Ovary (tissue), 3 donors: ENCODE measurements at regions not wholly inside any gene's neighbourhood (a gene's known extent, or its start where the extent isn't known, plus 50 kb on each side); places are given as distances from the start of the nearest gene placed in this dataset.

ENCODE experiments used
- EP300 ChIP-seq: sonication (generic); formaldehyde crosslinking; IDR thresholded peaks from one replicate; pipeline ENCODE4 v1.6.1; 2017; ENCODE audit warnings: antibody characterized with exemption
- POLR2A ChIP-seq: fragments of 450-650 bp; IDR thresholded peaks from one replicate; pipeline ENCODE4 v1.6.1; 2017; ENCODE audit warnings: antibody characterized with exemption, mild to moderate bottlenecking, moderate library complexity
- TF ChIP-seq, protein P1 (sequence below), 3 donors: fragments of 450-650 bp in 2 of 3; fragments of 200-600 bp in 1 of 3; IDR thresholded peaks; one replicate each; pipeline versions ENCODE4 v1.5.1 to v1.8.0; 2016 to 2022; ENCODE audit warnings: antibody characterized with exemption in 3 of 3, mild to moderate bottlenecking in 1 of 3
- donor health status: DM: no; HTN: no; CAD: no.

DNA sequence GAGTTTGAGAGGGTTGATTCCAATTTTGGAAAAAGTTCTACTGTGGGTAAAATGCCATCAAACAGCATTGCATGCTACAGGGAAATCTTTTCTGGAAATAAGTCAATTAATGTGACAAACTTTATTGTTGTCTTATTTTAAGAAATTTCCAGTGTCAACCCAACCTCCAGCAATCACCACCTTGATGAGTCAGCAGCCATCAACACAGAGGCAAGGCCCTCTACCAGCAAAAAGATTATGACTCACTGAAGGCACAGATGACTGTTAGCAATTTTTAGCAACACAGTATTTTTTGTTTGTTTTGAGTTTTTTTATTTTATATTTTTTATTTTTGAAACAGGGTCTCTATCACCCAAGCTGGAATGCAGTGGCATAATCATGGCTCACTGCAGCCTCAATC is 165.4 kb upstream of the C1QTNF7 start:
- TF ChIP-seq, protein P1, sequence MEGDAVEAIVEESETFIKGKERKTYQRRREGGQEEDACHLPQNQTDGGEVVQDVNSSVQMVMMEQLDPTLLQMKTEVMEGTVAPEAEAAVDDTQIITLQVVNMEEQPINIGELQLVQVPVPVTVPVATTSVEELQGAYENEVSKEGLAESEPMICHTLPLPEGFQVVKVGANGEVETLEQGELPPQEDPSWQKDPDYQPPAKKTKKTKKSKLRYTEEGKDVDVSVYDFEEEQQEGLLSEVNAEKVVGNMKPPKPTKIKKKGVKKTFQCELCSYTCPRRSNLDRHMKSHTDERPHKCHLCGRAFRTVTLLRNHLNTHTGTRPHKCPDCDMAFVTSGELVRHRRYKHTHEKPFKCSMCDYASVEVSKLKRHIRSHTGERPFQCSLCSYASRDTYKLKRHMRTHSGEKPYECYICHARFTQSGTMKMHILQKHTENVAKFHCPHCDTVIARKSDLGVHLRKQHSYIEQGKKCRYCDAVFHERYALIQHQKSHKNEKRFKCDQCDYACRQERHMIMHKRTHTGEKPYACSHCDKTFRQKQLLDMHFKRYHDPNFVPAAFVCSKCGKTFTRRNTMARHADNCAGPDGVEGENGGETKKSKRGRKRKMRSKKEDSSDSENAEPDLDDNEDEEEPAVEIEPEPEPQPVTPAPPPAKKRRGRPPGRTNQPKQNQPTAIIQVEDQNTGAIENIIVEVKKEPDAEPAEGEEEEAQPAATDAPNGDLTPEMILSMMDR (IDR thresholded peaks at IDR 0.05) = no peak
- TF ChIP-seq POLR2A (no peak), EP300 (no peak)
